ENCODE measurements at regions not wholly inside any gene's neighbourhood (a gene's known extent, or its start where the extent isn't known, plus 50 kb on each side); places are given as distances from the start of the nearest gene placed in this dataset.

- no peak for DNase-seq
Observed at GRCh38 chr12:125228519-125229260, 163.5 kb downstream of the AACS start.

GRCh38 chr12:125229878-125230530 is 164.8 kb downstream of the AACS start:
- no peak for DNase-seq

GRCh38 chr12:125233319-125233718 is 168.1 kb downstream of the AACS start:
- DNase-seq: no peak

GRCh38 chr12:125239563-125239962 is 174.3 kb downstream of the AACS start:
- no peak for DNase-seq

- no peak for DNase-seq
Observed at GRCh38 chr12:125240717-125241116, 175.5 kb downstream of the AACS start.

GRCh38 chr12:125243811-125244210 is 178.6 kb downstream of the AACS start:
- no peak for DNase-seq

- DNase-seq: no peak
Observed at GRCh38 chr12:125244338-125244737, 179.1 kb downstream of the AACS start.

DNA sequence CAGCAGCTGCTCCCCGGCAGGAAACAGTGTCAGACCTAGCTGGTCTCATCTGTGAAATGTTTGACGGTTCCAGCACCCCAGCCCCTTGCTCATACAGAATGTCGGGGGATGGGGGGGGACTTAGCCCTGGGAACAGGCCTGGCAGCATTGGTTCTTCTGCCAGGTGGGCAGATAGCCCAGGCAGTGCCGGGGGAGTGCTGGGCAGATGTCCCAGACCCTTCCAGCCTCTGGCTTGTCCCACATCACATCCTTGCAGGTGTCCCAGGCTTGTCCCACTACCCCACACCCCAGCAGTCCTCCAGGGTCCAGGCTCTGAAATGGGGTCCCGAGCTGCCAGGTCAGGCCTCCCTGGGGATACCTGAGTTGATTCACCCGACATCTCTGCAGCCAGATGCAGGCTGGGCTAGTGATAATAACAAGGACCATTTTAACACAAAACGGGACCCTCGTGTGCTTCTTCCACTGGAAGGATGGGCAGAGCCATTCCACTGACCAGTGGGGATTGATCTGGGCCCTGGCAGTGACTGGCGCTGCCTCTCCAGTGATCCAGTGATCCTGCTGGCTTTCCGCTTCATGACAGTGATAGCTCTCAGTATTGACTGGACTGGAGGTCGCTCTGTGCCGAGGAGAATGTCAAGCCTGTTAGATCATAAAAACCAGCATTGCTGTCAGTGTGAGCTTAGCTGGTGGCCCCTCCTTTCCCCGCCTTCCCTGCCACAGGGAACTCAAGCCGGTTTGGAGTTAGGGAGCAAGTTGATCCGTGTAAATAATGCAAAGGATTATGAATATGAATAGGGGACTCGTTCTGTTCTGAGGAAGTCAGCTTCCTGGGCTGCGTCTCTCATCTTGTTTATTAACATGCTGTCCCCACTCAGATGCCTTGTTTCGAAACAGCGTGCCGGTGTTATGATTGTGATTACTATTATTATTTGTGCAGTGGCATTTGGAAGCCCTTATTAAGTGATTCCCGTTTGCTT is 180.6 kb downstream of the AACS start:
- DNase-seq: no peak

DNA sequence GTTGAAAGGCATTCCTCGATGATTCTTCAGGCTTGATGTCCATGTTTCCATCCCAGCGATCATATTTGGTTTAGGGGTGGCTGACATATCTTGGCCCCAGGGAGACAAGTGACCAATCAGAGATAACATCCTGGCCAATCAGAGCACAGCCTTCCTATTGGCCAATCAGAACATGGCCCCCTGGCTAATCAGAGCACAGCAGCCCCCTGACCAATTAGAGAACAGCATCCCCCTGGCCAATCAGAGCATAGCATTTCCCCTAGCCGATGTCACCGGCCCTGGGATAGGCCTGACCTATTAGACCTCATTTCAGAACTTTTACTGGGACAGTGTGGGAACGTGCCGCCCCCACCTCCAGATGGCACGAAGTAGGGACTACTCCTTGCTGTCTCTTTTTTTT is 182.2 kb downstream of the AACS start:
- no peak for DNase-seq

DNA sequence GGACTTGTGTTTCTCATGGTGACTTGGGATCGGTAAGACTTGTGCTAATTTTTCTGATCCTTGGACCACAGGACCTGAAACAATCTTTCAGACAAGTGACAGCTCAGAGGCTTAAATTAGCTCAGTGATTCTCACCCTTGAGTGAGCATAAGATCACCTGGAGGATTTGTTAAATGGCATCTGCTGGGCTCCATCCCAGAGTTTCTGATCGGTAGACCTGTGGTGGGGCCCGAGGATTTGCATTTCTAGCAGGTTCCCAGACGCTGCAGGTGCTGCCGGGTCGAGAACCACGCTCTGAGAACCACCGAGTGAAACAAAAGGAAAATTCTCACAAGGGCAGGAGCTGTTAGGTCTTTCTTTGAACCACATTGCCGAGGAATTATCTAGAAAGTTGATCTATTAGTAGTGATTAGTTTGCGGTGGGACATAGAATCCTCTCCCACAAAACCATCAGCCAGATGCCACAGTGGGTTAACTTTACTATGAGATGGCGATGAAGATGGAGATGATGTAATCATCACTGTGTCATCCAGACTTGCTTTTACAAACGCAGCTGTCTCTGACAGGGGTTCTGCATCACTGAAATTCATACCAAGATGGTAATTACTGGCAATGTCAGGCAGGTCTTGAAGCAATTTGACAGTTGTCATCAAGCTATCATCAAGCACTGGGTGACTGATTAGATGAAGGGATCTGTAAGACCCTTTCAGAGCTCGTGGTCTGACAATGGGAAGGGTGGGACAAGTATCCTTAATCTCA is 184.0 kb downstream of the AACS start:
- no peak for DNase-seq

- DNase-seq: no peak
Observed at GRCh38 chr12:125249932-125250331, 184.7 kb downstream of the AACS start.

DNA sequence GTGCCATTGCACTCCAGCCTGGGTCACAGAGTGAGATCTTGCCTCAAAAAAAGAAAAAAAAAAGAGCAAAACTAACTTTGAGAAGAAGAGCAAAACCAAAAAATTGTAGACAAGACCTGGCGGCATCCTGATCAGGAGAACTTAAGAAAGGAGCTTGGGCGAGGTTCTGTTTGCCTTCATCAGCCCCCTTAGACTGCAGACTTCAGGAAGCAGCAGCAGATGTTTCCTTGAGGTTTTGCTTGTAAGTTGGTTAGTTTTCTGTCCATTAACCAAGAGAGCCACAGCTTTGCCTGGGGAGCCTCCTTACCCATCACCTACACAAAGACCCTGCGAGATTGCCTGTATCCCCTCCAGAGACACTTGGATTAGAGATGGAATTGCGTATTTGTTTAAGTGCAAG is 189.0 kb downstream of the AACS start:
- DNase-seq: no peak

- DNase-seq: no peak
Observed at GRCh38 chr12:125254856-125255255, 189.6 kb downstream of the AACS start.

DNA sequence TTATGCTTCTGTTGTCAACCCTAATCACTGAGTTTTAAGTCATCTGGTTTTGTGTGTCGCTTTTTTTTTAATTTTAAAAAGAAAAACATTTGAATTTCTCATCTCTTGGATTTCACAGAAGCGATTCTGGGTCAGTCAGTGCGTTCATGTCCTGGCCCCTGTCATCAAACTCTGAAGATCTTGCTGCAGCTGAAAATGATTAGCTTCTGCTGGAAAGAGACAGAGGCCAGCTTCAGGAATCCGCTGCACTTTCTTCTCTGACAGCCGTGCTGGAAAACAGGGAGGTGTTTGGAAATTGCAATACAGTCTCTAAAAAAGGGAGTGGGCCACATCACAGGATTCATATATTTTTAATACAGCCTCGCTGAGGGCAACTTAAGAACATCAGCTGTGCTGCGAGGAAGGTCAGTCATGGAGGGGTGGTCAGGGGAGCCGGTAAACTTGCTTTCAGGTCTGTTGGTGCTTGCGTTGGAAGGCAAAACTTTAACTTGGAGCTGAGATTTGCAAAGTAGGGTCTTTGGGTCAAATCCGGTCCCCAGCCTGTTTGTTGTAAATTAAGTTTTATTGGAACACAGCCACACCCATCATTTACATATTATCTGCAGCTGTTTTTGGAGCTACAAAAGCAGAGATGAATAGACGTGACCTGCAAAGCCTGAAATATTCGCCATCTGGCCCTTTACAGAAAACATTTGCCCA is 190.8 kb downstream of the AACS start:
- no peak for DNase-seq

DNA sequence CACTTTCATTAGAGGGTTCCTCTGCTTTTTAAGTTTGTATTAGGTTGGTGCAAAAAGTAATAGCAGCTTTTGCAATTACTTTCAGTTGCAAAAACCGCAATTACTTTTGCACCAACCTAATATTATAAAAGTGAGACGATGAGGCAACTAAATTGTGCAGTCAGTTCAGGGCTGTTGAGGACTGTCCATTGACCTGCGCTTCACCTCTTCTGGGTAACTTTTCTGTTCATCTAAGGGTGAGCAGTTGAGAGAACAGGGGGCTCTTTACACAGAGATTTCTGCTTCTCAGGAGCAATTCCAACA is 191.3 kb downstream of the AACS start:
- DNase-seq: no peak

DNA sequence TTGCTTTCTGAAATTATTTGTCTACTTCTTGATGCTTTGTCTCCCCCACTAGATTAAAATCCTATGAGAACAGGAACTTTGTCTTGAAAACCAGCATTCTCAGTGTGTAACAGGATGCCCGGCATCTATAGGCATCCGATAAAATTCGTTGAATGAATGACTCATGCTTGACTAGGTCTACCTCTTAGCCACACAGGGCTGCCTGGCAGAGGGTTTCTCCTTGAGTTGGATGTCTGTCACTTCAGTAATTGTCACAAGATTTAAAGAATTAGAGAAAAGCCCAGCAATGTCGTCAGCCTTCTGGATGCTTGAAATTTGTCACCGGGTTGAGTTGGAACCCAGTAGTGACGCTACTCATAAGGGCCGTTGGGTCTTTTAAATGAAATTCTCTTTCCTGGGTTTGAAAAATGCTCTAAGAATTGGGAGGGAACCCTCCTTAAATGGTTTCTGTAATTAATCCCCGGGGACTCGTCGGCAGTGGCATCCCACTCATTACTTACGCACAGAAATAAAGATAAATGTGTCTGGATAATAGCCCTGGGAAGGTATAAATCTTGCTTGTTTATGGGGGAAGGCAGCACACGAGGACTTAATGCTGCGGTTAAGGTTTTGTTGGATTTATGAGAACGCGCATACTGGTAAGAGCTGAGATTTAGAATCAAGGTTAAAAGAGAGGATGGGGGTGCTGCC is 194.1 kb downstream of the AACS start:
- DNase-seq: no peak

- no peak for DNase-seq
Observed at GRCh38 chr12:125262851-125263250, 197.6 kb downstream of the AACS start.

DNA sequence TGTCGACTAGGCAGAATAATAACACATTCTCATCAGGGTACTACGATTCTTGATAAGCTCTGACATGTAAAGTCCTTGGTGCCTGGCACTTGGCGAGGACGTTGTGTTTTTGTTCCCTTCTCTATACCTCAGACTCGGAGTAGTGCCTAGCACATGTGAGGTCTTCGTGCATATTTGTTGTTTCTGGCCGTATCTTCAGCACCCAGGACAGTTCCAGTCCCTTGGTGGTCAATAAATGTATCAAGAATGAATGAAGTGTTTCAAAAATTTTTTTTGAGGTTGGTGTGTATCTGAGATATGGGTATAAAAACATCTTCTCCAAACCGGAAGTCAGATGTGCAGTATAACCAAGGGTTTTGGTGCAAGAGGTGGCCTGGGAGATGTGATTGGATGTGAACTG is 198.2 kb downstream of the AACS start:
- no peak for DNase-seq

GRCh38 chr12:125267114-125267513 is 201.9 kb downstream of the AACS start:
- DNase-seq: no peak

GRCh38 chr12:125269276-125269675 is 204.0 kb downstream of the AACS start:
- no peak for DNase-seq

DNA sequence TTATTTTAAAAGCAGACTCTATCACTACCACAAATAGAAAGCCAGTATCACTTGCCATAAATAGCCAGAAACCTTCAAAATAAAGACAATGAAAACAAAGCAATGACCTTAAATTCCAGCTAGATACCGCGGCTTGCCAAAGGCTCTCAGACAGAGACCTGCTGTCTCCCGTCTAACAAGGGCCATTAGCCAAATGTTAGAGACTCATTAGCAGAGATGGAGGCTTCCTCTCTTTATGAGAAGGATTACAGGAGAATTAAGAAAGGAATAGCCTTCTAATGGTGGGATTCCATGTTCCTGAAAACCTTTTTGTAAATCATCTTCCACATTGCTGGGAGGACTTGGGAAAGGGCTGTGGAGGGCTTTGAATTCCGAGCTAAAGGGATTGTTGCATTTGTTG is 206.7 kb downstream of the AACS start:
- DNase-seq: no peak
